ENCODE measurements at regions not wholly inside any gene's neighbourhood (a gene's known extent, or its start where the extent isn't known, plus 50 kb on each side); places are given as distances from the start of the nearest gene placed in this dataset.
"Not testable (repeated sequence)": the region's sequence is repeated elsewhere in the genome, so short reads cannot be mapped to it uniquely, and the experiment has no call there.

DNA sequence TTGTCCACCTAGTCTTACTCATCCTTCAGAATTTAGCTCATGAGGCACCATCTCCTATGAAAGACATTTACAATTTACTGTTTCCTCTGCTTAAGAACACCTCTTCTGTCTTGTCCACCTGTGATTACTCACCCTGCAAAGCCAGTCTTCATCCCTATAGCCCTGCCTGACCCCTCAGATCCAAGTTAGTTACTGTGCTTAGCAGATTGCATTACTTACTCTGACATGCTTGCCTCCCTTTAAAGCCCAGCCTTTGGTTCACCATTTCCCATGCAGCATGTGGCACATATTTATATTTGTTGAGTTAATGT is 60.9 kb upstream of the VCAM1 start:
- Mint-ChIP-seq H3K4me1 (ENCODE audit: low read depth) (no peaks in the 10 kb centered on the region), H3K36me3 (ENCODE audit: low read depth) (no peaks in the 10 kb centered on the region), H3K27ac (no peak overlapping the region), H3K27me3 (peaks cover 5% of the 10 kb centered on the region), H3K4me3 (no peak overlapping the region), H3K9me3 (no peaks in the 10 kb centered on the region)

- H3K4me1 Mint-ChIP-seq (ENCODE audit: low read depth), result no peaks in the 10 kb centered on the region
- H3K4me3 Mint-ChIP-seq, result no peak overlapping the region
- H3K27me3 Mint-ChIP-seq, result peaks cover 5% of the 10 kb centered on the region
- no peaks in the 10 kb centered on the region for H3K9me3 Mint-ChIP-seq
- H3K36me3 Mint-ChIP-seq (ENCODE audit: low read depth), result no peaks in the 10 kb centered on the region
- H3K27ac Mint-ChIP-seq, result no peak overlapping the region
Observed at GRCh38 chr1:100661176-100661575, 58.4 kb upstream of the VCAM1 start.

- not testable (repeated sequence) for H3K27me3 Mint-ChIP-seq; H3K9me3 Mint-ChIP-seq; H3K36me3 Mint-ChIP-seq (ENCODE audit: low read depth); H3K27ac Mint-ChIP-seq; H3K4me3 Mint-ChIP-seq; H3K4me1 Mint-ChIP-seq (ENCODE audit: low read depth)
Observed at GRCh38 chr1:100668494-100668893, 51.0 kb upstream of the VCAM1 start.
